ENCODE measurements at regions not wholly inside any gene's neighbourhood (a gene's known extent, or its start where the extent isn't known, plus 50 kb on each side); places are given as distances from the start of the nearest gene placed in this dataset.

GRCh38 chr13:80211566-80211965 is 129.4 kb downstream of the SPRY2 start:
- Histone ChIP-seq H3K27ac (ENCODE audit: low read depth, low read length) (no peak overlapping the region), H3K9me3 (ENCODE audit: control insufficient read depth, low read length) (no peaks in the 10 kb centered on the region), H3K4me3 (ENCODE audit: low read length) (no peak overlapping the region), H3K4me1 (ENCODE audit: control insufficient read depth, insufficient read depth, low read length) (no peaks in the 10 kb centered on the region), H3K9ac (ENCODE audit: extremely low read depth, low read length, poor library complexity, severe bottlenecking) (no peak overlapping the region), H3K36me3 (ENCODE audit: control insufficient read depth, insufficient read depth, low read length) (no peaks in the 10 kb centered on the region), H3K27me3 (ENCODE audit: control insufficient read depth, insufficient read depth, low read length, poor library complexity, severe bottlenecking) (no peaks in the 10 kb centered on the region)
- no peak for DNase-seq
- Mint-ChIP-seq H3K9me3 (no peaks in the 10 kb centered on the region), H3K27ac (no peak overlapping the region), H3K4me3 (no peak overlapping the region), H3K4me1 (peaks cover 6% of the 10 kb centered on the region), H3K36me3 (ENCODE audit: low read depth) (no peaks in the 10 kb centered on the region), H3K27me3 (ENCODE audit: insufficient read depth) (no peaks in the 10 kb centered on the region)
- no peak for TF ChIP-seq CTCF (conservative IDR thresholded peaks at IDR 0.05)
- 84% methylated on average over 2 of the region's 2 CpGs; no CpG with 5 or more reads in 1 of the 2 experiments for WGBS, 2 experiments (ENCODE audit: insufficient coverage in 1 of 2, insufficient read length in 1 of 2)

- no peaks in the 10 kb centered on the region for H3K4me1 Mint-ChIP-seq
- Histone ChIP-seq H3K36me3 (ENCODE audit: control insufficient read depth, insufficient read depth, low read length) (no peaks in the 10 kb centered on the region), H3K9ac (ENCODE audit: extremely low read depth, low read length, poor library complexity, severe bottlenecking) (no peak overlapping the region), H3K4me3 (ENCODE audit: low read length) (no peak overlapping the region), H3K27me3 (ENCODE audit: control insufficient read depth, insufficient read depth, low read length, poor library complexity, severe bottlenecking) (no peaks in the 10 kb centered on the region), H3K9me3 (ENCODE audit: control insufficient read depth, low read length) (no peaks in the 10 kb centered on the region), H3K27ac (ENCODE audit: low read depth, low read length) (no peak overlapping the region), H3K4me1 (ENCODE audit: control insufficient read depth, insufficient read depth, low read length) (no peaks in the 10 kb centered on the region)
- DNase-seq, result no peak
- no peaks in the 10 kb centered on the region for H3K27me3 Mint-ChIP-seq (ENCODE audit: insufficient read depth)
- H3K9me3 Mint-ChIP-seq, result no peaks in the 10 kb centered on the region
- WGBS, 2 experiments (ENCODE audit: insufficient coverage in 1 of 2, insufficient read length in 1 of 2), result 80 to 95% methylated on average over 1 to 2 of the region's 2 CpGs
- H3K27ac Mint-ChIP-seq, result no peak overlapping the region
- H3K36me3 Mint-ChIP-seq (ENCODE audit: low read depth), result no peaks in the 10 kb centered on the region
- no peak overlapping the region for H3K4me3 Mint-ChIP-seq
- TF ChIP-seq CTCF (conservative IDR thresholded peaks at IDR 0.05), result no peak
Measured at GRCh38 chr13:80204642-80205041, 136.3 kb downstream of the SPRY2 start.

GRCh38 chr13:80203496-80203895 is 137.4 kb downstream of the SPRY2 start:
- Mint-ChIP-seq H3K27me3 (ENCODE audit: insufficient read depth) (no peaks in the 10 kb centered on the region), H3K9me3 (no peaks in the 10 kb centered on the region), H3K4me1 (no peaks in the 10 kb centered on the region), H3K27ac (no peak overlapping the region), H3K4me3 (no peak overlapping the region), H3K36me3 (ENCODE audit: low read depth) (no peaks in the 10 kb centered on the region)
- H3K27me3 ChIP-seq (ENCODE audit: control insufficient read depth, insufficient read depth, low read length, poor library complexity, severe bottlenecking), result no peaks in the 10 kb centered on the region
- TF ChIP-seq CTCF (conservative IDR thresholded peaks at IDR 0.05), result no peak
- no peaks in the 10 kb centered on the region for H3K9me3 ChIP-seq (ENCODE audit: control insufficient read depth, low read length)
- no peak overlapping the region for H3K27ac ChIP-seq (ENCODE audit: low read depth, low read length)
- 92 to 100% methylated on average over 1 to 3 of the region's 3 CpGs for WGBS, 2 experiments (ENCODE audit: insufficient coverage in 1 of 2, insufficient read length in 1 of 2)
- no peaks in the 10 kb centered on the region for H3K36me3 ChIP-seq (ENCODE audit: control insufficient read depth, insufficient read depth, low read length)
- no peak overlapping the region for H3K9ac ChIP-seq (ENCODE audit: extremely low read depth, low read length, poor library complexity, severe bottlenecking)
- H3K4me1 ChIP-seq (ENCODE audit: control insufficient read depth, insufficient read depth, low read length), result no peaks in the 10 kb centered on the region
- no peak overlapping the region for H3K4me3 ChIP-seq (ENCODE audit: low read length)
- DNase-seq, result no peak
